ENCODE measurements at regions not wholly inside any gene's neighbourhood (a gene's known extent, or its start where the extent isn't known, plus 50 kb on each side); places are given as distances from the start of the nearest gene placed in this dataset.

GRCh38 chr10:55141892-55142291 lies 340.9 kb upstream of the PCDH15 start:
- TF ChIP-seq CTCF (IDR thresholded peaks at IDR 0.05): no peak
- no peak for TF ChIP-seq POLR2A (IDR thresholded peaks at IDR 0.05)
- no peaks in the 10 kb centered on the region for H3K4me1 ChIP-seq
- intact Hi-C loops (cut with DNase I): no loop called here
- H3K4me3 ChIP-seq: no peak overlapping the region
- no peaks in the 10 kb centered on the region for H3K27me3 ChIP-seq
- no peaks in the 10 kb centered on the region for H3K9me3 ChIP-seq
- H3K27ac ChIP-seq: no peak overlapping the region
- no peak for DNase-seq
- H3K36me3 ChIP-seq: no peaks in the 10 kb centered on the region

- Histone ChIP-seq H3K9me3 (no peaks in the 10 kb centered on the region), H3K27me3 (no peaks in the 10 kb centered on the region), H3K4me3 (no peak overlapping the region), H3K4me1 (no peaks in the 10 kb centered on the region), H3K27ac (no peak overlapping the region), H3K36me3 (no peaks in the 10 kb centered on the region)
- intact Hi-C loops (cut with DNase I): no loop called here
- DNase-seq: no peak
- no peak for TF ChIP-seq POLR2A (IDR thresholded peaks at IDR 0.05)
- no peak for TF ChIP-seq CTCF (IDR thresholded peaks at IDR 0.05)
- WGBS, 2 donors: 98 to 100% methylated on average over 2 of the region's 2 CpGs
Observed at GRCh38 chr10:55137063-55137462, 336.0 kb upstream of the PCDH15 start.

- no peaks in the 10 kb centered on the region for H3K9me3 ChIP-seq
- TF ChIP-seq POLR2A (IDR thresholded peaks at IDR 0.05) (no peak), CTCF (IDR thresholded peaks at IDR 0.05) (no peak)
- H3K36me3 ChIP-seq: no peaks in the 10 kb centered on the region
- H3K4me1 ChIP-seq: no peaks in the 10 kb centered on the region
- no peak overlapping the region for H3K27ac ChIP-seq
- DNase-seq: no peak
- no peaks in the 10 kb centered on the region for H3K27me3 ChIP-seq
- intact Hi-C loops (cut with DNase I): no loop called here
- WGBS, 2 donors: 77 to 93% methylated on average over 2 of the region's 2 CpGs
- H3K4me3 ChIP-seq: no peak overlapping the region
Observed at GRCh38 chr10:55104738-55105137, 303.7 kb upstream of the PCDH15 start.

- no peak overlapping the region for H3K27ac ChIP-seq
- DNase-seq: no peak
- TF ChIP-seq CTCF (IDR thresholded peaks at IDR 0.05): no peak
- no peak for TF ChIP-seq POLR2A (IDR thresholded peaks at IDR 0.05)
- no peaks in the 10 kb centered on the region for H3K27me3 ChIP-seq
- no peaks in the 10 kb centered on the region for H3K9me3 ChIP-seq
- H3K4me1 ChIP-seq: no peaks in the 10 kb centered on the region
- H3K36me3 ChIP-seq: no peaks in the 10 kb centered on the region
- no peak overlapping the region for H3K4me3 ChIP-seq
- intact Hi-C loops (cut with DNase I): no loop called here
- 75 to 81% methylated on average over 9 of the region's 9 CpGs for WGBS, 2 donors
Observed at GRCh38 chr10:55098452-55098851, 297.4 kb upstream of the PCDH15 start.

GRCh38 chr10:55091691-55092328 lies 290.8 kb upstream of the PCDH15 start:
- Histone ChIP-seq H3K9me3 (no peaks in the 10 kb centered on the region), H3K36me3 (no peaks in the 10 kb centered on the region), H3K27ac (no peak overlapping the region), H3K4me1 (no peaks in the 10 kb centered on the region), H3K27me3 (no peaks in the 10 kb centered on the region), H3K4me3 (no peak overlapping the region)
- no peak for TF ChIP-seq POLR2A (IDR thresholded peaks at IDR 0.05)
- peak in 5 of 6 experiments; percentile 43 to 70 (median 54) for TF ChIP-seq CTCF (IDR thresholded peaks at IDR 0.05)
- DNase-seq: no peak
- WGBS, 2 donors: 0% methylated on average over 1 of the region's 1 CpG
- intact Hi-C loops (cut with DNase I): no loop called here

All from esophagus squamous epithelium (tissue), 5 donors.